HepG2 (cell line): ENCODE measurements at regions not wholly inside any gene's neighbourhood (a gene's known extent, or its start where the extent isn't known, plus 50 kb on each side); places are given as distances from the start of the nearest gene placed in this dataset.

Experiments used
- ATF7 ChIP-seq, 2 experiments: fragments of 450-650 bp in 1 of 2; sonication (generic) in 1 of 2; formaldehyde crosslinking in 1 of 2; IDR thresholded peaks; 2 replicates each; pipeline versions ENCODE4 v1.4.0 to v1.6.1; 2016 to 2020; ENCODE audit warnings: antibody characterized with exemption in 1 of 2, mild to moderate bottlenecking in 1 of 2, missing genetic modification reagents in 1 of 2
- CTCF ChIP-seq: sonication (generic); formaldehyde crosslinking; IDR thresholded peaks from 2 replicates; pipeline ENCODE4 v1.5.0; 2020; ENCODE audit warnings: mild to moderate bottlenecking, missing genetic modification reagents, moderate library complexity
- IKZF4 ChIP-seq: sonication (generic); formaldehyde crosslinking; IDR thresholded peaks from 2 replicates; pipeline ENCODE4 v1.5.1; 2020; ENCODE audit warnings: borderline replicate concordance, mild to moderate bottlenecking, low read depth, missing genetic modification reagents; ENCODE audit errors: not compliant biosample characterization
- KLF15 ChIP-seq: sonication (generic); formaldehyde crosslinking; IDR thresholded peaks from 2 replicates; pipeline ENCODE4 v1.8.1; 2023; ENCODE audit warnings: borderline replicate concordance, mild to moderate bottlenecking, inconsistent platforms, missing genetic modification reagents, mixed read lengths
- MNT ChIP-seq: fragments of 450-650 bp; IDR thresholded peaks from 2 replicates; pipeline ENCODE4 v1.6.1; 2016
- MXI1 ChIP-seq: IDR thresholded peaks from 3 replicates; pipeline ENCODE4 v1.6.1; 2012; ENCODE audit warnings: low read depth, low read length, inconsistent platforms, borderline replicate concordance
- NFE2L2 ChIP-seq: fragments of 150-350 bp; IDR thresholded peaks from 2 replicates; pipeline ENCODE4 v1.6.1; 2014; ENCODE audit warnings: low read length
- SRF ChIP-seq: IDR thresholded peaks from 2 replicates; pipeline ENCODE4 v1.6.1; 2011; ENCODE audit warnings: mild to moderate bottlenecking, low read depth, low read length, moderate library complexity
- TCF7L2 ChIP-seq: IDR thresholded peaks from 2 replicates; pipeline ENCODE4 v1.6.1; 2011; ENCODE audit warnings: mild to moderate bottlenecking, low read depth, low read length, moderate library complexity
- YY1 ChIP-seq: IDR thresholded peaks from 2 replicates; pipeline ENCODE4 v1.6.1; 2011; ENCODE audit warnings: low read length, low read depth, moderate library complexity, mild to moderate bottlenecking; ENCODE audit not compliant: insufficient read depth, insufficient replicate concordance
- ZNF253 ChIP-seq: sonication (generic); formaldehyde crosslinking; IDR thresholded peaks from 2 replicates; pipeline ENCODE4 v1.8.0; 2022; ENCODE audit warnings: mild to moderate bottlenecking, missing genetic modification reagents, borderline replicate concordance
- ZNF3 ChIP-seq: IDR thresholded peaks from 2 replicates; pipeline ENCODE4 v1.7.0; 2017; ENCODE audit warnings: inconsistent platforms
- TF ChIP-seq, protein P1 (sequence below): sonication (generic); formaldehyde crosslinking; IDR thresholded peaks from 2 replicates; pipeline ENCODE4 v1.4.0; 2020; ENCODE audit warnings: missing genetic modification reagents
- TF ChIP-seq, protein P2 (sequence below): sonication (generic); formaldehyde crosslinking; IDR thresholded peaks from 2 replicates; pipeline ENCODE4 v1.5.0; 2020; ENCODE audit warnings: missing genetic modification reagents

- TF ChIP-seq, protein P1, sequence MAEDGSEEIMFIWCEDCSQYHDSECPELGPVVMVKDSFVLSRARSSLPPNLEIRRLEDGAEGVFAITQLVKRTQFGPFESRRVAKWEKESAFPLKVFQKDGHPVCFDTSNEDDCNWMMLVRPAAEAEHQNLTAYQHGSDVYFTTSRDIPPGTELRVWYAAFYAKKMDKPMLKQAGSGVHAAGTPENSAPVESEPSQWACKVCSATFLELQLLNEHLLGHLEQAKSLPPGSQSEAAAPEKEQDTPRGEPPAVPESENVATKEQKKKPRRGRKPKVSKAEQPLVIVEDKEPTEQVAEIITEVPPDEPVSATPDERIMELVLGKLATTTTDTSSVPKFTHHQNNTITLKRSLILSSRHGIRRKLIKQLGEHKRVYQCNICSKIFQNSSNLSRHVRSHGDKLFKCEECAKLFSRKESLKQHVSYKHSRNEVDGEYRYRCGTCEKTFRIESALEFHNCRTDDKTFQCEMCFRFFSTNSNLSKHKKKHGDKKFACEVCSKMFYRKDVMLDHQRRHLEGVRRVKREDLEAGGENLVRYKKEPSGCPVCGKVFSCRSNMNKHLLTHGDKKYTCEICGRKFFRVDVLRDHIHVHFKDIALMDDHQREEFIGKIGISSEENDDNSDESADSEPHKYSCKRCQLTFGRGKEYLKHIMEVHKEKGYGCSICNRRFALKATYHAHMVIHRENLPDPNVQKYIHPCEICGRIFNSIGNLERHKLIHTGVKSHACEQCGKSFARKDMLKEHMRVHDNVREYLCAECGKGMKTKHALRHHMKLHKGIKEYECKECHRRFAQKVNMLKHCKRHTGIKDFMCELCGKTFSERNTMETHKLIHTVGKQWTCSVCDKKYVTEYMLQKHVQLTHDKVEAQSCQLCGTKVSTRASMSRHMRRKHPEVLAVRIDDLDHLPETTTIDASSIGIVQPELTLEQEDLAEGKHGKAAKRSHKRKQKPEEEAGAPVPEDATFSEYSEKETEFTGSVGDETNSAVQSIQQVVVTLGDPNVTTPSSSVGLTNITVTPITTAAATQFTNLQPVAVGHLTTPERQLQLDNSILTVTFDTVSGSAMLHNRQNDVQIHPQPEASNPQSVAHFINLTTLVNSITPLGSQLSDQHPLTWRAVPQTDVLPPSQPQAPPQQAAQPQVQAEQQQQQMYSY (CRISPR knock-in tag) = no peak
- TF ChIP-seq MXI1 (no peak), MNT (no peak), NFE2L2 (no peak), ZNF3 (CRISPR knock-in tag) (no peak), YY1 (no peak), IKZF4 (CRISPR knock-in tag) (no peak), ZNF253 (no peak), KLF15 (CRISPR knock-in tag) (no peak), SRF (no peak), TCF7L2 (no peak), ATF7 (IDR thresholded peaks at IDR 0.05) (no peak), ATF7 (CRISPR knock-in tag; IDR thresholded peaks at IDR 0.05) (no peak), CTCF (no peak)
- TF ChIP-seq, protein P2, sequence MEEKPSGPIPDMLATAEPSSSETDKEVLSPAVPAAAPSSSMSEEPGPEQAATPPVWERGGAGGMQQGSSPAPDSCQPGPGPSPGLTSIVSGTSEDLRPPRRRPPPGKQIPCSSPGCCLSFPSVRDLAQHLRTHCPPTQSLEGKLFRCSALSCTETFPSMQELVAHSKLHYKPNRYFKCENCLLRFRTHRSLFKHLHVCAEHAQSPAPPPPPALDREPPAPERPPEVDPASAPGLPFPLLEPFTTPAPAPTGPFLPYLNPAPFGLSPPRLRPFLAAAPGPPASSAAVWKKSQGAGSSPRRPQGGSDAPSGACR (CRISPR knock-in tag) = no peak
- TF ChIP-seq, all 625 proteins: peak for 0
Measured at GRCh38 chr5:5738797-5739489, 316.5 kb downstream of the ICE1 start (continued).
